GM19468 (cell line): ENCODE measurements at regions not wholly inside any gene's neighbourhood (a gene's known extent, or its start where the extent isn't known, plus 50 kb on each side); places are given as distances from the start of the nearest gene placed in this dataset.
"Not testable (repeated sequence)": the region's sequence is repeated elsewhere in the genome, so short reads cannot be mapped to it uniquely, and the experiment has no call there.

Experiments
- ATAC-seq: cut with Tn5 transposase; IDR thresholded peaks from one replicate; pipeline ENCODE4 v1.9.1; 2021; ENCODE audit warnings: mild to moderate bottlenecking, moderate library complexity, moderate number of reproducible peaks; ENCODE audit not compliant: unreplicated experiment; ENCODE audit errors: extremely low read depth

- ATAC-seq: no peak
These were observed 277.2 kb upstream of the TMEFF2 start for GRCh38 chr2:192471982-192472381.

DNA sequence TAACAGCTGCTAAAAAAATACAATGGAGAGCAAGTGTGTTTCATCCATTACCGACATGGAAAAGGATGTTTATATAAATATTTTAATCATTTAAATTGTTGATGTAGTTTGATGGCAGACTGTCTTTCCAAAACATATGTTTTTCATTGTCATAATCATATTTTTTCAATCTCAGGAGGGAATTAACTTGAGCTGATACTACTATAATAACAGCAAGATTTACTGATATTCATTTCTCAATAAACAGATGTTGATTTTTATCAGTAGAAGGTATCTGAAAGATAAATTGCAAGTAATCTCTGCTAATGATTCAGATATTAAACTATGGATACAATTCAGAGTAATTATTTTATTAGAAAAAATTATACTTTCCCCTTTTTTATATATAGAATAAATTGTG is 274.9 kb upstream of the TMEFF2 start:
- ATAC-seq: no peak

DNA sequence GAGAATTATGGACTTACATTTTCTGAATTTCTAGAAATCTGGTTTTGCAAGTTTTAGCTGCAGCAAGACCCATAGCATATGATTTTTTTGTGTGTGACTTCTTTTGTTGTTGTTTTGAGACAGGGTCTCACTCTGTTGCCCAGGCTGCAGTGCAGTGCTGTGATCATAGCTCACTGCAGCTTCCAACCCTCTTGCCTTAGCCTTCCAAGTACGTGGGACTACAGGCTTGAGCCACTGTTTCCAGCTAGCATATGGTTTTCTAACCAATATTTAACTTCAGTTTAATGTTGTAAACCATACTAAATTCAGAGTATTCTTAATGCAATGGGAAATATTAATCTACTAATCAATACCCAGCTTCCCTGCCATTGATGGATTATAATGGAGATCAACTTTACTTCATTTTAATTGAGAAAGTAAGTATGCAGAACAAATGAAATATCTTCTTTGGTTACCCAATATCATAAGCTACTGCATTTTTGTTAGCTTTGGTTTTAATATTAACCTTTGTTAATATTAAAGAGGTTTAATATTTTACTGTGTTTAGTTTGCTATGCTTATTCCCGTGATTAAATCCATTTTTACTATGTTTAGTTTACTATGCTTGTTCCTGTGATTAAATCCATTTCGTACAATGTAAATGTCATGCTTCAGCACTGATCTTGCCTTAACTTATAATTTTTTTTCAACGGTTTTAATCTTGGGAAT is 273.4 kb upstream of the TMEFF2 start:
- no peak for ATAC-seq

DNA sequence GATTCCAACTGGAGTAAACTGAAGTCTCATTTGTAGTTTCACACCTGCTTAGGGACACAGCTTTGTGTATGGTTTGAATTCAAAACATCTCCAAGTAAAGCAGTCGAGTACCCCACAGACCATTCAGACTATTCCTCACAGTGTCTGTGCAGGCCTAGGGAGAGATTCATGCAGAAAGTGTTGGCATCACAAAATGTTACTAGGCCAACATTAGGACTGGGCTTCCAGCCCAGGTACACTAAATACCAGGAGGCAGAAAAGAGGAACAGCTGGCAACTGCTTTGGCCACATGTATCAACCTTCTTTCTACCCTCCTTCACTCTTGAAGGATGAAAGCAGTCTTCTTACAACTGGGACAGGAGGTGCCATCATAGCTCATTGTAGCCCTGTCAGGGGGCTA is 270.4 kb upstream of the TMEFF2 start:
- ATAC-seq: no peak

DNA sequence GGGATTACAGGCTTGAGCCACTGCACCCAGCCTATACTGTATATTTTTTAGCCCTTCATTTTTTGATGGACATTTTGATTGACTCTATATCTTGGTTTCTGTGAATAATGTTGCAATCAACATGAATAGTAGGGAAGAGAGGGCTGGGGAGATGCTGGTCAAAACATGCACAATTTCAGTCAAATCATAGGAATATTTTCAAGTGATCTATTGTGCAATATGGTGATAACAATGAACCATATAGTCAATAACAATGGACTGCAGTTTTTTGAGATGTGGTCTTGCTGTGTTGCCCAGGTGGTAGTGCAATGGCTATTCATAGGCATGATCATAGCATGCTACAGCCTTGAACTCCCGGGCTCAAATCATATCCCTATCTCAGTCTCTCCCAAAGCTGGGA is 264.7 kb upstream of the TMEFF2 start:
- ATAC-seq: no peak

DNA sequence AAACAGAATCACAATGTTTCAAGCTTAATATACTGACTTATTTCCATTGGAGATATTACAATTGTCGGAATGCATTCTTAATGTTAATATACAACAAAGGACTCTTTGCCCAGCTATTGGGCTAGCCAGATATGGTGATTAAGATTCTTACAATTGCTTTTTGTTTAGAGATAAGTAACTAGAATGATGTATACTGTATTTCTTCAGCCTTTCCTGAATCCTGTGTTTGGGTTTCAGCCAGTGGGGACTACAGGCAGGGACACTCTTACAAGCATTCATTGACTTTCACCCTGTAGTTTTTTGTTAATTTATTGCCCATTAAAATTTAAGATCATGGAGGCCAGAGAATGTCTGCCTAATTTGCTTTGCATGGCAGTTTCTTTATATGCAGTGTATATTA is 254.1 kb upstream of the TMEFF2 start:
- ATAC-seq: no peak

GRCh38 chr2:192444286-192444838 is 249.6 kb upstream of the TMEFF2 start:
- ATAC-seq: no peak

- no peak for ATAC-seq
These were observed 249.1 kb upstream of the TMEFF2 start for GRCh38 chr2:192443831-192444230.

GRCh38 chr2:192438239-192438638 is 243.5 kb upstream of the TMEFF2 start:
- no peak for ATAC-seq

DNA sequence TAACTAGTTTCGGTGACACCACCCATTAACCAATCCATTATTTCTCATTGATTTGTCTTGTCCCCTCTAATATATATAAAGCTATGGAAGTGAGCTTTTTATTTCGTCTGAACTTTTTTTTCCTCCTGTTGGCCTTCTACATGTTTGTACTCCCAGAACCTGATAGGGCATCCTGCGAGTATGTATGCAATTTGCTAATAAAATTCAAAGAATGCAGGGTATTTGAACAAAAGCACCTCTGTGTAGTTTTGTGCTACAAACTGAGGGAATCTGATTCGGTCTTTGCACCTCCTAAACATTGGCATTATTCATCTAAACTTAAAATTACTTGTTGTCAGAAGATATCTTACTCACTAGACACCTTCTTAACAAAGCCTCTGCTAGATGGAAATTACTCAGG is 242.9 kb upstream of the TMEFF2 start:
- no peak for ATAC-seq

GRCh38 chr2:192424243-192424642 is 229.5 kb upstream of the TMEFF2 start:
- ATAC-seq: no peak

GRCh38 chr2:192419786-192420185 is 225.1 kb upstream of the TMEFF2 start:
- no peak for ATAC-seq

DNA sequence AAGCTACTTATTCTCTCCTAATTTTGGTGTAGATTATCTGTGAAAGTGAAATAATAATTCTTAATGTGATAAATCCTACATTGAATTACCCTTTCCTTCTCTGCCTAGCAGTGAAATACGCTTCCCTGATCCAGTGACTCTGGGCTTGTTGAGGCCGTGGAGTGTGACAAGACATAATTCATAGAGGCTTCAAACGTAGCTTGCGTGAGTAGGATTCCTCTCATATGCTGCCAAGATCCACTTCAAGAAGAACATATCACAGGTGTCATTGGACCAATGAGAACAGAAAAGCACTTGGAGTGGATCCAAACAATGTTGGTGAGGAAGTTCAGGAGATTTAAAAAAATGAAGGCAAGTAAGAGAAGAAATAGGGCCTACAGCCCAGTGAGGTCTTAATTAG is 221.3 kb upstream of the TMEFF2 start:
- ATAC-seq: no peak

DNA sequence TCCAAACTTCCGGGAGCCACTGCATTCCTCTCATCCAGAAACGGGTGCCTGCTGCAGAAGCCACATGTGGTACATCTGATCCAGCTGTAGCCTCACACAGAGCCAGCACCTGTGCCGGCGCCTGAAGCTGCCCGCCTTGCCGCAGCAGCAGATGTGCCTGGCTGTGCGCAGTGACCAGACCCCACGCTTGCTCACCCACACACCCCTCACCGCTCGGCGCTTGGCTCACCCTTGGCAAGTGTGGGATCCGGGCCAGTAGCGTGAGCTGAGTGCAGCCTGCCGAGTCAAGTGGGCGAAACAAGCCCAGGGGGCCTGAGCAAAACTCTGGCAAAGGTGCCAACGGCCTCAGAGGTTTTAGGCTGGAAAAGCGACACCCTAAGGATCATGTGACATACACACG is 220.1 kb upstream of the TMEFF2 start:
- no peak for ATAC-seq

DNA sequence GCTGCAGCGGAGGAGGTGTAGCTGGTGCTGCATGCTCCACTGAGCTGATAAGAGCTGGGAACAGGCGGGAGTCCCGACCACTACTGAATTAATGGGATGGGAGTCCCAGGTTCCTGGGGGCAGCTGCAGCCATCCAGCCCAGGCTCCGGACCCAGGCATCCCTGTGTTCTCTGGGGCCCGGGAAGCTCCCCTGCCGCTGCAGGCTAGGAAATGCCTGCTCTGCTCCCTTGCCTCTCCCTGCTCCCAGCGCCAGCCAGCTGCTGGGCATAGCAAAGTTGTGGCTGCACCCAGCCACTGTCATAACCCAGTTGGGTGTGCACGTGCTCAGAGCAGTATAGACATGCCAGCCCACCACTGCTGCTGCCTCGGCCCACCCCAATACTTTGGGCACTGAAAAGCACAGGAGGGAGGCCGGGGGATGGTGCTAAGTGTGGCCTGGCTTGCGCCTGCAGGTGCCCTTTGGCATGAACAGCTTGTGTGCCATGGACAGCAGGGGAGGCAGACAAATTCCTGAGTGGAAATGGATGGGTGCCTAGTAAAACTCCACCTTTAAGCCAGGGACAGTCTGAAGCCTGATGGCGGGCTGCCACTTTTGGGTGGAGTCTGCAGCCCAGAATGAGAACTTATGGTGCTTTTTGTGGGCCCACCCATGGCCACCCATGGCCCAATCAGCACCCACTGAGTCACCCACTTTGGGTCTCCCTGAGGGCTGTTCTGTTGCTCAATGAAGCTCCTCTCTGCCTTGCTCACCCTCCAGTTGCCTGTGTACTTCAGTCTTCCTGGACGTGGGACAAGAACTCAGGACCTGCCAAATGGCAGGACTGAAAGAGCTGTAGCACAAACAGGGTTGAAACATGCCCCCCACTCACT is 219.3 kb upstream of the TMEFF2 start:
- ATAC-seq: no peak

- ATAC-seq: not testable (repeated sequence)
These were observed 218.1 kb upstream of the TMEFF2 start for GRCh38 chr2:192412866-192413265.

GRCh38 chr2:192412394-192412793 is 217.7 kb upstream of the TMEFF2 start:
- ATAC-seq: no peak

- ATAC-seq: no peak
These were observed 217.0 kb upstream of the TMEFF2 start for GRCh38 chr2:192411755-192412154.

DNA sequence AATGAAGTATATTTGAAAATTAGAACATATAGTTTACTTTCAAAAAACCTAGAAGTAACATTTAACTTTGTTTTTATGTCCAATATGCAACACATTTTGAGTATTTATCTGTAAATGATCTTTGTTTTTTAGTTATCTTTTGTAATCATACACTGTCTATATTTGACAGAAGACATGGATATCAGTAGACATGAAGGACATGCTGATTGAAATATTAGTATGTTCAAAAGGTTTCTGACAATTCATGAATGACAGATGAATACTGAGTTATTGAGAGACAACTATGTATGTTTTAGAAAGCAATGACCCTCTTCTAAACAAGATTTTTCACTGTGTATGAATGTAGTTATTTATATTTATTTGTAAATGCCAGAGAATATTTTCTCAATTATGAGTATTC is 215.6 kb upstream of the TMEFF2 start:
- no peak for ATAC-seq

- no peak for ATAC-seq
These were observed 213.0 kb upstream of the TMEFF2 start for GRCh38 chr2:192407692-192408091.

GRCh38 chr2:192398236-192398635 is 203.5 kb upstream of the TMEFF2 start:
- no peak for ATAC-seq
